H1 (cell line): ENCODE measurements at regions not wholly inside any gene's neighbourhood (a gene's known extent, or its start where the extent isn't known, plus 50 kb on each side); places are given as distances from the start of the nearest gene placed in this dataset.

Source experiments
- POLR2A ChIP-seq, 2 experiments: IDR thresholded peaks; 1 replicate in 1 of 2; 2 replicates in 1 of 2; pipeline ENCODE4 v1.6.1; 2011; ENCODE audit warnings: low read depth in 2 of 2, low read length in 2 of 2, mild to moderate bottlenecking in 2 of 2; ENCODE audit errors: control extremely low read depth in 1 of 2
- POLR2AphosphoS5 ChIP-seq: IDR thresholded peaks from 2 replicates; pipeline ENCODE4 v1.6.1; 2011; ENCODE audit warnings: low read depth, low read length
- RAD21 ChIP-seq, 2 experiments: IDR thresholded peaks in 1 of 2; conservative IDR thresholded peaks in 1 of 2; 2 replicates each; pipeline ENCODE4 v1.6.1; 2011; ENCODE audit warnings: low read depth in 2 of 2, low read length in 2 of 2, improper control_type of control experiment in 1 of 2, inconsistent platforms in 1 of 2, mild to moderate bottlenecking in 1 of 2, moderate library complexity in 1 of 2
- SP1 ChIP-seq: IDR thresholded peaks from 2 replicates; pipeline ENCODE4 v1.6.1; 2011; ENCODE audit warnings: low read depth, low read length
- SP4 ChIP-seq: IDR thresholded peaks from 2 replicates; pipeline ENCODE4 v1.6.1; 2012; ENCODE audit warnings: low read length, inconsistent platforms

GRCh38 chr1:93777255-93777654 lies 95.6 kb upstream of the BCAR3 start:
- TF ChIP-seq POLR2AphosphoS5: no peak
- TF ChIP-seq SP1: no peak
- no peak for TF ChIP-seq SP4
- TF ChIP-seq POLR2A (IDR thresholded peaks at IDR 0.05; ENCODE audit: control extremely low read depth in 1 of 2, low read depth in 2 of 2, low read length in 2 of 2): no peak
- TF ChIP-seq RAD21 (IDR thresholded peaks at IDR 0.05 in 1 of 2, conservative IDR thresholded peaks at IDR 0.05 in 1 of 2; ENCODE audit: low read depth in 2 of 2, low read length in 2 of 2): no peak
